ENCODE measurements at regions not wholly inside any gene's neighbourhood (a gene's known extent, or its start where the extent isn't known, plus 50 kb on each side); places are given as distances from the start of the nearest gene placed in this dataset.

DNA sequence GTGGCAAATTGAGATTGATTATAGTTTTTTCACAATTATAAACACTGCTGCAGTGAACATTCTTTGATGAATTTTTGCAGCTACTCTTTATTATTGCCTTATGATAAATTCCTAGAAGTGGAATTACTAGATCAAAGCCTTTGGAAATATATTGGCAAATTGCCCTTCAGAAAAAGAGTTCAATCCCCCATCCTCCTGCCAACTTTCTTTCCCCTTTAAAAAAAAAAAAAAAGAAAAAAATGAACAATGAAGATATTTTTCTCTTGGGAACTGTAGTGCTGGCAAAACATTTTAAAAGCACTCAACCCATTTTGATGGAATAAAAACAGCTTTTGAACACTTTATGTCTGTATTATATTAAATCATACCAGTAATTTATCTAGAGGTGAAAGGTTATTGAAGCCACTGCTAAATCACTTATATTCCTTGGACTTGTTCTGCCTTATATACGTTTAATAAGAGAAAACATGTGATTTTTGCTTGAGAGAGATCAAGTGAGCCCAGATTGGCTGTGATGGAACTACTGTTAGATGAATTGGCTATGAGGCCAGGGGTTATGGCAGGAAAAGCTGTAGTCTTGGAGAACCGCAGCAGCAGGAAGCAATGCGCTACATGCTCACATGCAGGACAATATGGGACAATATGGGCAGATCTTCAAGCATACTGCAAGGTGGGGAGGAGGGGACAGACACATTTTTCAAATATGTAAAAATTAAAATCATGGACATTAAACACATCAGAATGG is 212.8 kb upstream of the C2CD4B start:
- DNase-seq: no peak

DNA sequence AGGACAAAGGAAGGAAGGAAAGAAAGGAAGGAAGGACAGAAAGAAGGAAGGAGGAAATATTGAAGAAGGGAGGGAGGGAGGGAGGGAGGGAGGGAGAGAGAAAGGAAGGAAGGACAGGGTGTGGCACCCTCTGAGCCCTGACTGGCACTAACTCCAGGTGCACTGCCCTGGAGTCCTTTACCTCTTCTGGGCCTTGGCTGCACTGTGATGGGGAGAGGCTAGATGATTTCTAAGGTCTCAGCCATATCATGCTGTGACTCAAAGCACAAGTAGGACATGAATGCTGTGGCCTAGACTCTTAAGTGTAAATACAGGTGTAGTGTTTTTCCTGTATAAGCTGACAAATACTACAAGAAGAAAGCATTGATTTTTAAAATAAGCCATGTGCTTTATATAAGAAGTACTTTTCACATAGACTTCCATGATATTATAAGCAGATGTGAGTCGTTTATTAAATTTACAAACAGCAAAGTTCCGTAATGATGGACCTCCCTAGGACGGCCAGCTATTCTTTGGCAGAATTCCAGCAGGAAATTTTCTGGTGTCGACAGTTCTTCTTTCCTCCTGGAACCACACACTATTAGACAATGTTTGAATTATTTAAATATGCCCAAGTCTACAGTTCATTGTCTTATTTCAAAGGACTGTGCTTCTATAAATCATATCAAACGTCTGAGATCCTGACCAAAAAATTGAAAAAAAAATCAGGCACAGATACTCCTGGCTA is 213.8 kb upstream of the C2CD4B start:
- no peak for DNase-seq

DNA sequence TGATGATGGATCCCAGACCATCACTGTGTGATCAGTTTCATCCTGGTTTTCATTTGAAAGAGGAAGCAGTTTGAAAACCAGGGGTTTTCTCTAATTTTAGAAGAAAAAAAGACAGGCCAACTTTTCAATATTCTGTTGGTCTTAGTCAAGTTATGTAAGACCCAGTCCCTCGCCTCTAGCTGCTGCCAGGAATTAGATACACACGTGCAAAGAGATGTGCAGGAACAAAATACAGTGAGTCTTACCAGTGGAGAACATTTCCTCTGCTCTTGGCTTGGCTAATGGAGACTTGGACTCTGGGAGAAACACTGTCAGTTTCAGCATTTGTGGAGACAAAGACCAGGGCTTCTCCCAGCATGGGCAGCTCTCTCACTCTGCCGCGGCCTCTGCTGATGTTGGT is 214.9 kb upstream of the C2CD4B start:
- no peak for DNase-seq

DNA sequence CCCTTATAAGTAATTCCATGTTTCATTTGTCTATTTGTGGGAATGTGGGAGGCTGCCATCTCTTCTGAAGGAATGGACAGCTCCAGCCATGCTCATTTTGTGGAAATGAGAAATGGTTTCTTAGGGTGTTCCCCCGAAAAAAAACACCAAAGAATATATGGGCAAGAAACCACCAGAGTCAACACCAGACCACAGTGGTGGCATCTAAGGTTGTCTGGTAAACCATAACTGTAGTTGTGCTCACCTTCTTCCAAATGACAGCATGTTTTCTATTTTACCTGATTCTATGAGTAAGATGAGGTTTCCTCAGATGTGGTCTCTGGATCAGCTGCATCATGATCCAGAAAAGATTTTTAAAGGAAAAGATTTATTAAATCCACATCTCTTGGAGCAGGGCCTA is 217.0 kb upstream of the C2CD4B start:
- DNase-seq: no peak

DNA sequence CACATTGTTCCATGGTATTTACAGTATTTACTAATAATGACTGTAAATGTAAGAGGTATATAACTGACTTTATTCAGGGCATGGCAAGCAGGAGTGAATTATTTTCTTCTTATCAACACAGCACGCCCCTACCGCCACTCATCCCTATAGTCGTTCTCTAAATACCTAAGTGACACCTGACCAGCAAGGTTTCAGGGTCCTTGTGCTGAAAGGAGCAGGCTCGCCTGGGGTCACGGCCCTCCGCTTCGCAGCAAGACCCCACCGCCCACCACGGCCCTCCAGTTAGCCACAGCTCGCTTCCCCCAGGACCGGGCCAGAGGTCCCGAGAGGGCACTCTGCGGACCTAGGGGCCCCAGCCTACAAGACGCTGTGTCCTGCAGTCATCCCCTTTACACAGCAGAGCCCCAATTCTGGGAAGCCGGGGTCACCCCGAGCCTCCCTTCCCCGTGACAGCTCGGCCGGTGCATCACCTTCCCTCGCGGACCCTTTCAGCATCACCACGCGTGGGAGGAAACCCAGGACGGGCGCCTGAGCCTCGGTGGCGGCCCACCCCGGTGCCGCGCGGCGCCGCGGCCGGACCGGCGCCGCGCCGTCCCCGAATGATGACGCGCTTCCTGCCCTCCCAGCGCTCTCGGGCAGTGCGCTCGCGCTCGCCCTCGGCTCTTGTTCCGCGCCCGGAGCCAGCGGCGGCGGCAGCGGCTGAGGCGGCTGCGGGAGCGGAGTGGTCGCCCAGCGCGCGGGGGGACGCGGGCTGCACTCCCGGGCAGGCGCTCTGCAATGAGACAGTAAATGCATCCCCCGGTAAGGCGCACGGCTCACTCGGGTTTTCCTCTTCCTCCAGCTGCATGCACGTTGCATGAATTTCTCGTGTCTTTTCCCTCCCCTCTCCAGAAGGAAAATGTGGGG is 225.1 kb upstream of the C2CD4B start, which contains the start of gene TLN2:
TSS of gene TLN2 (plus strand) at position 666 of the 906 bp plus-strand sequence.
- peak in 3 of 4 experiments; percentile 4 to 27 (median 13) for DNase-seq

DNA sequence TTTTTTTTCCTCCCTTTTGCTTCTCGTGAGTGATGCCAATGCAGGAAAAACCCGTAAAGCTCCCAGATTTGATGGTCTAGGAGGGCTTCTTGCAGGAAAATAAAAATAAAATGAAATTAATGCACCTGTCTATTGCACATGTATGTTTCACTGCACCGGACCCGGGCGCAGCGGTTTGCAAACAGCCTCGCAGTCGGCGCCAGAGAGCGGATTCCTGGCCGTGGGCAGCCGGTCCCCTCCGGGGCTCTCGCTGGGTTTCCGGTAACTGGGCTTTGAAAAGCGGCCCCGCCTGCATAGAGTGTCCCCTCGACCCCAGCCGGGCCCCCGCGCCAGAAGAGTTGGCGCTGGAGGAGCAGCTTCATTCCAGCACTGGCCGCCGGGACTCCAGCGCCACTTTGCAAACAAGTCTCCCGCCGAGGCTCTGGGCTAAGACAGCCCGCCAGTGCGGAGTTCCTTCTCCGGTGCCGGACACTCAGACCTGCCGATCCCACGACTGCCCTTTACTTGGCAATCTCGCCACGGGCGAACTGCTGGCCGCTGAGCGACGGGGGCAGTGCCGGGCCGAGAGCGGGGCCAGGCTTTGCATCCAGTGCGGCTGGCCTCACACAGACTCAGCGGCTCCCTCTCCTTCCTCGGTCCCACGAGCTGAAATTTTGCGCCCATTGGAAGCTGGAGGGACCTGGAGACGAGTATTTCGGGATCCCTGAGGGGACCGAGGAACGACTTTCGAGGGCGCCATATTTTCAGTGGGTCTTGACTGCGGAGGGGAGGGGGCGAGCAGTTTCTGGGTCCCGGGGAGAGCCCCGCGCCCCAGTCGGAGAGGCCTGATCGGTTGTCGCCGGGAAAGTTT is 225.9 kb upstream of the C2CD4B start:
- no peak for DNase-seq

DNA sequence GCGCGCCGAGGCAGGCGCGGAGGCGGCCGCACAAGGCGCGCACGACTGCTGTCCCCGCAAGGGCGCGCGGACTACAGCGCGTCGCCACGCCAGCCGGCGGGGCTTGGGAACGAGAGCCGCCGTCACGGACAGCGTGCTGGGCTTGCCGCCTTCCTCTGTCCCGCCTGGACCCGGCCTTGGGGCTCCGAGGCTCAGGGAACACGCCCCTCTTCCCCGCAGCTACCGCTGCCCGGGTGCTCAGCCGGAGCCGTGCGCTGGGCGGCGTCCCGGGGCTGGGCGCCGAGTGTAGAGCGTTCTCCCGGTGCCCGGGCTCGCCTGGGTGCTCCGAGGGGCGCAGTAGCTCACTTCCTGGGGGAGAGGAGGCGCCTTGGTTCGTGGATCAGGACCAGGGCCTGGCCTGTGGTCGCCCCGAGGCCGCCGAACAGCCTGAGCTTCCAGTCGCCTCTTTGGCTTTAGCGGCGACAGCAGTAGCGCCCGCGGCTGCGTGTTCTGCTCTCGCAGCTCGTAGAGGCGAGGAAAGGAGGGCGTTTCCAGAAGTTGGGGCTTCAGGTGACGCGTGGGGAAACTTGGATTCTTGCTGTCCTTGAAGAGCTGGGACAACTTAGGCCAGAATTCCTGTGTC is 226.7 kb upstream of the C2CD4B start:
- DNase-seq: peak in 2 of 4 experiments; percentile 6 to 17

DNA sequence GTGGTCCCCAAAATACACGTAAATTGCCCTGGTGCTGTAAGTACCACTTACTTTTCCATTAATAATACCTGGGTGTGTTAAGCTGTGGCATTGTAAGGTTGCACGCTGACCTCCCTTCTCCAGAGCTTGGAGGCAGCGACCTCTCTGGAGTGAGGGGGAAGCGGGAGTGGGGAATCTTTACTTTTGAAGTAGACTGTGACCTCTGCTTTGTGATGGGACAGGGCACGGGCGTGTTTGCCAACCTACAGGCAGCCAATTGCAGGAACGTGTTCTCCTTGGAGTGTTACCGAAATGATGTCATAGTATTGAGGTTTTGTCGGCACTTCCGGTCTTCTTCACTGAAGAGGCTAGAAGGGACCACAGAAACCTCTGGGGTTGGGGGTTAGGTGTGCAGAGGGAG is 227.3 kb upstream of the C2CD4B start:
- DNase-seq: no peak

DNA sequence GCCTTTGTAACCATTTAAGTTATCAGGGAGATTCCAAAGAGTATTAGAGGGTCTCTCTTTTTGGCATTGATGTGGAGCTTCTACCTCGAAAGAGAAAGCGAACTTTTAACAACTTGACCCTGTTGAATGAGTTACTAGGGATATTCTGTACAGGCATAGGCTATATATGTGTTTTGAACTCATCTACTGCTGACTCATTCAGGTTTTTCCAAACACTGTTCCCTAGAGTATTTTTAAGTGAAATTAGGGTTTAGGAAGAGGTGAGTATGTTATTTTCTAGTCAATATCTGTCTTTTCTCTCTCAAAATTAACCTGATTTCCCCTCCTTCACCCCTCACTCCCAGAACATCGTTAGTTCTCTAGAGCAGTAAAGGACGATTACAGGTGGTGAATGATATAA is 228.1 kb upstream of the C2CD4B start:
- no peak for DNase-seq

DNA sequence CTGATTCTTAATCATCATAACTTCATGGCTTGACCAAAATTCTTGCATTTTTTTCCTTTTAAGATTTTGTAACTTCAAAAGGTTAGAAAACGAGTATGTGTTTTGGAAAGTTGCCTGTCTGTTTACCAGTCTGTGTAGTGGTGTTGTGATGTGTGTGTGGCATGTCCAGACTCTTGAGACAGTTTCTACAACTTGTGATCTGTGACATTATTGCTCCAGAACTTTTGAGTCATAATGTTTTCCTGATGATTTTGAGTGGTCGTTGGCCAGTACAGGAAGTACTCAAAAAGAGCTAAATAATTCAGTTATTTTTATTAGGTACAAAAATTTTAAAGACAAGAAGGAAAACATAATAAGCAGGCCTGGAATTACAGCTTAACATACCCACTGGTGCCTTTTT is 229.0 kb upstream of the C2CD4B start:
- DNase-seq: no peak

DNA sequence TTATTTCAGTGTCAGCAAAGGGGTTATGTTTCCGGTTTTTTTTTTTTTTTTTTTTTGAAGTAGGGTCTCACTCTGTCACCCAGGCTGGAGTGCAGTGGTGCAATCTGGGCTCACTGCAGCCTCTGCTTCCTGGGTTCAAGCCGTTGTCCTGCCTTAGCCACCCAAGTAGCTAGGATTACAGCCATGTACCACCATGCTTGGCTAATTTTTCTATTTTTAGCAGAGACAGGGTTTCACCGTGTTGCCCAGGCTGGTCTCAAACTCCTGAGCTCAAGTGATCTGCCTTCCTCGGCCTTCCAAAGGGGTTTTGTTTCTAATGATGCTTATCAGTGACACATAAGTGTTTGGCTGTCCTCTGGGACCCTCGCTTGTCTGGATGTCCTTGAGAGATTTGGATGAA is 235.7 kb upstream of the C2CD4B start:
- no peak for DNase-seq

DNA sequence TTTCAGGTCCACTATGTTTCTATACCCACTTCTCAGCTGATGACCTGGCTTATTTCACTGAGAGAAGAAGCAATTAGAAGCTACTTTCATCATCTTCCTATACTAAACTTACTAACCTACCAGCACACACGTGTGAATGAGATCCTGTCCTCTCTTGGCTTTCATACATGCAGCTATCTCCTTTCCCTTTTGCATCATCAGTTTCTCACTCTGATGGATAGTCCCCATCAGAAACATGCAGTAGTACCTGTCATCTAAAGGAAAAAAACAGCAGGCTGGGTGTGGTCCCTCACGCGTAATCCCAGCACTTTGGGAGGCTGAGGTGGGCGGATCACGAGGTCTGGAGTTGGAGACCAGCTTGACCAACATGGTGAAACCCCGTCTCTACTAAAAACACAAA is 237.6 kb upstream of the C2CD4B start:
- DNase-seq: no peak

DNA sequence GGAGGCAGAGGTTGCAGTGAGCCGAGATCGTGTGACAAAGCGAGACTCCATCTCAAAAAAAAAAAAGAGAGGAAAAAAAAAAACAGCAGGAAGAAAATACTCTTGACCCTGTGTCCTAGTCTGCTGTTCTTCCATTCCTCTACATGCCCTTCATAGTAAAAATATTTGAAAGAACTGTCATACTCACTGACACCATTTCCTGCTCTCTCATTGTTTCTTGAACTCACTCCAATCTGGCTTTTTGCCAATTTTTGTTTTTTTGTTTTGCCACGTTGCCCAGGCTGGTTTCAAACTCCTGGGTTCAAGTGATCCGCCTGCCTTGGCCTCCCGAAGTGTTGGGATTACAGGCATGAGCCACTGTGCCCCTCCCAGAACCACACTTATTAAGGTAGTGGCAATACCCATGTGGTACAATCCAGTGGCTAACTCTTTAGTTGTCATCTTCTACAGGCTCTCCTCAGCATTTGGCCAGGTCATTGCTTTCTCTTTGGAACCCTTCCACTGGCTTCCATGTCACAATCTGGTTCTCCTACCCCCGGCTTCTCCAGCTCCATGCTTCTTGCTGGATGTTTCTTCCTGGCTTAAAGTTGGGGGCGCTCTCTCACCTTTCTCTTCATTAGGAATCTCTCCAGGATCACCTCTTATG is 238.2 kb upstream of the C2CD4B start:
- no peak for DNase-seq

DNA sequence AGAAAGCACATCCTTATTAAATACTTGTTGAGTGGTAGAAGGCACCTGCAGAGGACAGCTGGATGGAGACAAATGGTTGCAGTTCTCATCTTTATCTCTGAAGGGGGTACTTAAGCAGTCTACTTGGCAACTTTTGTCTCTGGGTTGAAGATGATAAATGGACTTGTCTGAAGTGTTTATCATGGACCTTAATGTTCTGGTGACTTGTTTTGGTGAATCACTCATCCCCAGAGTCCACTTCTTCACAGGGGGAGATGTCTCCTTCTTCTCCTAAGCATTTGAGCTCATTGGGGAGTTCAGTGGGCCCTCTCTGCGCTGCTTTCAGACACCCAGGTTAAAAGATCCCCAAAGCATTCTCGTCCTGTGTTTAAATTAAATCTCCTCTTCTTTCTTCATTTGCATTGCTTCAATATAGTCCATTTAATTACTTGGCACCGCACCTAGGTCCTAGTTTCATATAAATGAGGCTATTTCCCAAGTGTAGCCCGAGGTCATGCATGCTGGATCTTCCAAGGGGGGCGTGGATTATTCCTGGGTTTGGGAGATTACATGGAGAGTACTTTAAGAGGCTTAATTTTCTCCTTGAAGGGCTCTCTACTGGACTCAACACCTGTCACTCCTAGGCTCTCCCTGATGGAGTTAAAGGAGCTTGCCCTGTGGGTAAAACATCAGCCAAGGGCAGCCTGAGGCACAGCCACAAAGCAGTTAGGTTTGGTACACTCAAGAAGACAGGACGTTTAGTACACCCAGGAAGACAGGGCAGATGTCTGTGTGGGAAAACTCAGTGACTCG is 239.3 kb upstream of the C2CD4B start:
- no peak for DNase-seq

DNA sequence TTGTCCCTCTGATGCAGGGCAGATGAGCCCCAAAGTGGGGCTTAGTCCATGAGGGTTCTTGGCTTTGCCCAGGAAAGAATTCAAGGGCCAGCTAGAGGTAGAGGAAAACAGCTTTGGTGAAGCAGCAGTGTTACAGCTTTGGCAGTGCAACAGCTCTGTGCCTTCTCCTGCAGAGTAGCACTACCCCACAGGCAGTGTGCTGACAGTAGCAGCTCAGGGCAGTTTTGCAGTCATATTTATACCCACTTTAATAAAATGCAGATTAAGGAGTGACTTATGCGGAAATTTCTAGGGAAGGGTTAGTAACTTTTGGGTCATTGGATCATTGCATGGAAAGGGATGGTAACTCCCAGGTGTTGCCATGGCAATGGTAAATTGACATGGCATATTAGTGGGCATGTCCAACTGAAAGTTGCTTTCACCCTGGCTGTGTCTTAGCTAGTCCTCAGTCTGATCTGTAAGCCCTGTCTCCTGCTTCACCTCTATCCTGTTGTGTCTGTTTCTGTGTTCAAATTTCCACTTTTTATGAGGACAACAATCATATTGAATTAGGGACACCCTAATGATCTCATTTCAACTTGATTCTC is 241.3 kb upstream of the C2CD4B start:
- no peak for DNase-seq

DNA sequence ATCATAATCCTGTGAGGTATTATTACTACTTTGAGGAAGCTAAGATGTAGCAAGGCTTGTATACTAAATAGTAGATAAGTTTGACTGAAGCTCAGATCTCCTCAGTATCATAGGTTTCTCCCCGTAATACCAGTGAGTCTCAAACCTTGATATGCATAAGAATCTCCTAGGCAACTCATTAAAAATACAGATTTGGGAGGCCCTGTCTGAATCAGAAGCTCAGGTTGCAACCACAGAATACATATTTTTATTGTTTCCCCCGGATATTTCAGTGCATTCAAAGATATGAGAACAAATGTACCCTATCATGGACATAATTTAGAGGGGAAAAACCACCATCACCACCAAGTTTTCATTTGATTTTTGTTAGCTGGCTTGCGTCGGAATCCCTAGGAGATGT is 242.1 kb upstream of the C2CD4B start:
- DNase-seq: no peak

DNA sequence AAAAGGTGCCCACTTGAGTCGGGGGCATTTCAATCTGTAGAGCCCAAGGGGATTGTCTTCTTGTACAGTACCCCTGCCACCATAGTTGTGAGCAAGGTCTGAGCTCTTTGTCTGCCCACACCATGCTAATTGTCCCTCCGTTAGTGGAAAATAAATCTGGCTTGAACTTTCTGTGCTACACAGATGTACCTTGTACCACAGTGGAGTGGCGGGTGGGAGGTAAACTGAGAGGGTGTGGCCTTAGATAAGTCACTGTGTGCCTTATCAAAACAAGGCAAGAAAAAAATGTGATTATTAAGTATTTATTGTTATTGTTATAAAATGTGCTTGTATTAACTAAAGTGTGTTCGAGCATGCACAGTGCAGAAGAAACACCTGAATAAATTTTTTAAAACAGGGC is 242.9 kb upstream of the C2CD4B start:
- no peak for DNase-seq

DNA sequence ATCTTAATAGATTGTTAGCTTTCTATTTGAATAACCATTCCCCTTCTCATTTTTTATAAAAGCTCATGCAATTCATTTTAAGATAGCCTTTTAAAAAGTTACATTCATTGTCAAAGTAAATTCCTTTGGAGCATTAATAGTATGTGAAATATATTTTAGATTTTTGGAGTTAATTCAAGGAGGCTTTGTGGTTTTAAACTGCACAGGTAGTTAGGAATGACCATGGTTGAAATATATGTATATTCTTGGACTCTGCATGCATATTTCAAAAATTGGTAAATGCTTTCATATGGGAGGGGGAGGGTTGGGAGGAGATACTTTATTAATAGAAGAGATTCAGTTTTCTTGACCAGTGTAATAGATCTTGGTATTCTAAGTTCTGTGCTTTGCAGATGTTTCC is 244.4 kb upstream of the C2CD4B start:
- DNase-seq: no peak

DNA sequence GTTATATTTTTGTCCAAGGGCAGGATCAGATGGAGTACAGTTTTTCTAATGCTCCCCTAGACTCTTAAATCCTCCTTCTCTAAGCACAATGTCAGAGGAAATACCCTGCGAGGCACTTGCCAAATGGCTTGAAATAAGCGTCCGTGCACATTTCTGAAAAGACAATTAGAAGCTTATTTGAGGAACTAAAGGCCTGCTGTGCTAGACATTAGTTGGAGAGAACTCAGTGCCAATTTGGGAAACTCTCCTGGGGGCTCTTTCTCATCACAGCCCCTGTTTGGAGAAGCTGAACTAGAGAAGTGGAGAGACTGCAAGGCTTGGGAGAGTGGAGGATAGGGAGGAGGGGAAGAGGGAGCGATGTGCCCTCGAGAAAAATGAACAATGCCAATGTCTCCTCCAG is 247.6 kb upstream of the C2CD4B start:
- no peak for DNase-seq

DNA sequence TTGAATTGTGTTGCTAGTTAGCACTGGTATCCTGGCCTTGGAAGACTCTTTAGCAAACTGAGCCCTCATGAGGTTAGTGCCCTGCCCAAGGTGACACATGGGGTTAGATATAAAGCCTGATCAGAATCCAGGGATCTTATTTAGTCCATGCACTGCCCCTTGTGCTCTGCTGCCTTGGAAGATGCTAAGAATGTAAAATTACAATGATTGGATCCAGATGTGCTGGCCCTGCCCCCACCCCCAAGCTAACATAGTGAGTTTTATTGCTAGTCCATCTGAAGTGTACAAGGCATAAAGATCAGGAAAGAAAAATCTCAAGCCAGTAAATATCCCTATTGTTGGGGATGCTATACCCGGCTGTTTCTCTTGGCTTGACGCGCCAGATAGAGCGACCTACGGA is 248.1 kb upstream of the C2CD4B start:
- no peak for DNase-seq

Data from activated naive CD4-positive, alpha-beta T cell (primary cell).